Cardiac fibroblast (primary cell): ENCODE measurements at regions not wholly inside any gene's neighbourhood (a gene's known extent, or its start where the extent isn't known, plus 50 kb on each side); places are given as distances from the start of the nearest gene placed in this dataset.

Source experiments
- DNase-seq, 2 donors: peaks; one replicate each; pipeline versions ENCODE4 v3.0.0 to v3.0.0-alpha.2; 2010; ENCODE audit warnings: low read depth in 2 of 2
- H3K4me3 ChIP-seq, 2 donors: replicated peaks in 1 of 2; 1 replicate in 1 of 2; 2 replicates in 1 of 2; pipeline ENCODE4 v1.5.1; 2011; ENCODE audit warnings: low read depth in 2 of 2, low read length in 2 of 2, mild to moderate bottlenecking in 2 of 2, moderate library complexity in 1 of 2
- CTCF ChIP-seq: IDR thresholded peaks from one replicate; pipeline ENCODE4 v1.5.1; 2011; ENCODE audit warnings: low read depth, mild to moderate bottlenecking, low read length, inconsistent platforms

GRCh38 chr3:191869738-191870415 is 408.9 kb downstream of the PYDC2 start:
- no peak overlapping the region for H3K4me3 ChIP-seq
- TF ChIP-seq CTCF: no peak
- DNase-seq: no peak

DNA sequence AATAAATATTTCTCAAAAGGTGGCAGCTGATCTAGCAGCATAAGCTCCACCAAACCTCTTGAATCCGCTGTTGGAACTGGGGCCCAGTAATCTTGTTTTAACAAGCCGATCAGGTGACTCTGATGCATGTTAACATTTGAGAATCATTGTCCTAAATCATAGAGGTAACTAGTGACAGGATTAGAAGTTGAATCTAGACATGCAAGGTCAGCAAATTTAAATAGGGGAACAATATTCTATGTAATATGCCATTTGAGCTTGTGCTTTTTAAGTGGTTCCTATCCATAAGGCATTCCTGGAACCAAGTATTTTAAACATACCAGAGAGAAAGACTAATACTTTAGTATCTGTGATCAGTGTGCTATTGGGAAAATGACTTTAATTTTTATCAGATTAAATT is 412.8 kb downstream of the PYDC2 start:
- no peak overlapping the region for H3K4me3 ChIP-seq
- DNase-seq: no peak
- TF ChIP-seq CTCF: no peak

DNA sequence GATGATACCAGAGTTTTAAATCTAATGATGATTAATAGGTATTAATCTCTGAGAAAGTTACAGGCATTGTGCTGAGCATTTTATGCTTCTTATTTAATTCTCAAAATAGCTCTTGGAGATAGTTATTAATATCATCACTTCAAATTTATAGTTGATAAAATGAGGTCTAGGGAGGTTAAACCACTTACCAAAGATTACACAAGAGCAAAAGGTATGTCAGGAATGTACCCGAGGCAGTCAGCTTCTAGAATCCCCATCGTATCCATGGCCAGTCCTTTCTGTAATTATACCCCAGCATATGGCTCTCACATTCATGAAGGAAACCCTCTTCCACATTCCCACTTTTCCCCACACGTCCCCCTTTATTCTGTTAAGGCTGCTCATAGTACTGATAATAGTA is 421.3 kb downstream of the PYDC2 start:
- no peak overlapping the region for H3K4me3 ChIP-seq
- peak in 1 of 2 donors; percentile 0 for DNase-seq
- TF ChIP-seq CTCF: no peak

- no peak for DNase-seq
- H3K4me3 ChIP-seq: no peak overlapping the region
- TF ChIP-seq CTCF: no peak
These were observed 423.2 kb downstream of the PYDC2 start for GRCh38 chr3:191884132-191884531.

DNA sequence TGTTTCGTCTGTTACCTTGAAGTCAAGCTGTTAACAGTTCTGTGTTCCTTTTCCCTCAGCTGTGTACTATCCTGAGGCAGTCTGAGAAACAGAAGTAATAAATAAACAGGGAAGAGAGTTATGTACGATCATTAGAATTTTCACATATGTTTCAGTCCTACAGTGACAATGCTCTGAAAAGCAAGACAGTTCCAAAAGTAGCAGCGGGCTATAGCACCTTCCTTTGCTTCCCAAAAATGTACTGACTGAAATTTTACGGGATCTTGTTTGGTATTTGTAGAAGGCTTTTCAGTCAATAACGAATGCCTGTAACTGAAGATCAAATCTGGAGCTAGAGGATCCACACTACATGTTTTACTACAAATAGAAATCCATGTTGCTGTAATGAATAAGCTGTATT is 428.1 kb downstream of the PYDC2 start:
- no peak overlapping the region for H3K4me3 ChIP-seq
- no peak for DNase-seq
- TF ChIP-seq CTCF: no peak

DNA sequence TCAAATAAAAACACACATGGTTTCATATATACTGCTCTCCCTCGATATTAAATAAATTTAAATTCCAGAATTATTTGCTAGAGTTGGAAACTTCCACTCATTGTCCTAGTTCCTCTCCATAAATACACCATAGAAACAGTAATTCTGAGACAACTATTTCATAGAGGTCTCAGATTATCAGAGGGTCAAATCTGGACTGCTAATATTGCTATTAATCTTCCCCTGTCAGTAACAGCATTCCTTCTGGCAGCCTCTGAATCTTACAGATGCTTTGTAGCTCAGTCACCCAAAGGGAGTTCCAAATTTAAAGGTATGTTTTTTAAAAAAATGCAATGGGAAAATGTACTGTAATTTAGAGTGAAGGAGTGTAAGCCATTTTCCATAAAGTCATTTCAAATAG is 428.8 kb downstream of the PYDC2 start:
- no peak overlapping the region for H3K4me3 ChIP-seq
- TF ChIP-seq CTCF: no peak
- no peak for DNase-seq

- no peak overlapping the region for H3K4me3 ChIP-seq
- no peak for DNase-seq
- no peak for TF ChIP-seq CTCF
These were observed 433.4 kb downstream of the PYDC2 start for GRCh38 chr3:191894406-191894805.
